AG10803 (cell line): ENCODE measurements at regions not wholly inside any gene's neighbourhood (a gene's known extent, or its start where the extent isn't known, plus 50 kb on each side); places are given as distances from the start of the nearest gene placed in this dataset.
"Not testable (repeated sequence)": the region's sequence is repeated elsewhere in the genome, so short reads cannot be mapped to it uniquely, and the experiment has no call there.

ENCODE experiments used
- DNase-seq: peaks from one replicate; pipeline ENCODE4 v3.0.0; 2010; ENCODE audit warnings: low read depth
- H3K4me3 ChIP-seq: 2 replicates; pipeline ENCODE4 v1.5.1; 2011; ENCODE audit warnings: mild to moderate bottlenecking, low read length, control low read depth
- CTCF ChIP-seq: conservative IDR thresholded peaks from 2 replicates; pipeline ENCODE4 v1.5.1; 2011; ENCODE audit warnings: mild to moderate bottlenecking, low read length, control low read depth, inconsistent platforms

GRCh38 chr17:27944546-27945332 lies 51.6 kb upstream of the LYRM9 start:
- no peak for TF ChIP-seq CTCF
- no peak overlapping the region for H3K4me3 ChIP-seq
- DNase-seq = no peak

- no peak overlapping the region for H3K4me3 ChIP-seq
- TF ChIP-seq CTCF = no peak
- DNase-seq = no peak
Measured at GRCh38 chr17:27945333-27945616, 52.1 kb upstream of the LYRM9 start.

DNA sequence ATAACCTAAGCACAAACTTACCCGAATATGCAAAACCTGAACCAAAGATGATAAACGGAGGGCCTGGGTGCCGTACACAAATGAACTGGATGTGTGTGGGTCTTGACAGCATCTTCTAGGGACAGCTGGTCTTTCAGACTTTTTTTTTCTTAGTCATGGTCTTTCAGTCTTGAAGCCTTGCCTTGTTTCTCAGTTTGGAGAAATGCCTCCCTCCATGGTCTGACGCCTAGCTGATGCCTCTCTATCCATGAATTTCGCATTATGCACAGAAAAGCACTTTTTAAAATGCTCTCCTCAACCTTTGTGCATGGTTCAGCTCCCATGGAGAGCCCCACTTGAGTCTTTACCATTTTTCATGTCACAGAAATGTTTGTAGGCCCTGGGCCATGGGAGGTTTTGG lies 52.8 kb upstream of the LYRM9 start:
- TF ChIP-seq CTCF = no peak
- DNase-seq = no peak
- H3K4me3 ChIP-seq = no peak overlapping the region

GRCh38 chr17:27946513-27946912 lies 53.3 kb upstream of the LYRM9 start:
- no peak for TF ChIP-seq CTCF

GRCh38 chr17:27947005-27947406 lies 53.8 kb upstream of the LYRM9 start:
- no peak for TF ChIP-seq CTCF
- H3K4me3 ChIP-seq = no peak overlapping the region
- DNase-seq = no peak

More at GRCh38 chr17:27946513-27946912, 53.3 kb upstream of the LYRM9 start:
- H3K4me3 ChIP-seq = no peak overlapping the region
- DNase-seq = no peak

GRCh38 chr17:27949304-27949703 lies 56.1 kb upstream of the LYRM9 start:
- no peak overlapping the region for H3K4me3 ChIP-seq
- TF ChIP-seq CTCF = no peak
- no peak for DNase-seq

- H3K4me3 ChIP-seq, DNase-seq: not testable (repeated sequence)
Measured at GRCh38 chr17:27950225-27950624, 57.1 kb upstream of the LYRM9 start.

DNA sequence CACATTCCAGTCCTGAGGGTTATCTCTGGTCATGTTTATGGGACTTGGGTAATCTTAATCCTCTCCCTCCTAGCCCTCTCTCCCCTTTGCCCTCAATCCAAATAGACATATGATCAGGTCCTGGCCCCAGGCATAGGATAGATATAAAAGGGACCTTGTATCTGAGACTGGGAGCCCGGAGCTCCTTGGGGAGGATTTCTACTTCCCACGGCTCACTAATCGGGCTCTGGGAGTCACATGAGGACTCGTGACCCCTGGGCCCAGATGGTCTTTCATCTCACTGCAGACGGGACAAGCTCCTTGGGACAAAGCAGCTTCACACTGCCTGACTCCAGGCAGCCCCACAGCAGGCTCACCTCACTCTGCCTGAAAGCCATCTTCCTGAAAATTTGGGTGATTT lies 57.8 kb upstream of the LYRM9 start:
- DNase-seq = no peak
- TF ChIP-seq CTCF = no peak
- no peak overlapping the region for H3K4me3 ChIP-seq
